HCT116 (cell line): ENCODE measurements at regions not wholly inside any gene's neighbourhood (a gene's known extent, or its start where the extent isn't known, plus 50 kb on each side); places are given as distances from the start of the nearest gene placed in this dataset.

Experiments used
- ATAC-seq: fragments of 200-7000 bp; cut with Tn5 transposase; 2 replicates; pipeline ENCODE4 v1.9.1; 2020; ENCODE audit warnings: mild to moderate bottlenecking, moderate library complexity
- BruUV-seq: library from RNA; stranded (reverse); fragments of 400-500 nt; replicated peaks from 2 replicates; lab custom pipeline; 2021; lab: Mats Ljungman, UMichigan
- CTCF ChIA-PET: fragments of 300-600 bp; sonication (Branson Sonifier 250); formaldehyde crosslinking; loops from one replicate; lab custom pipeline; 2021; ENCODE audit warnings: antibody characterized with exemption; lab: Charles Lee
- POLR2A ChIA-PET: fragments of 300-600, 350-600 bp; sonication (Branson Sonifier 250); formaldehyde crosslinking; loops from one replicate; lab custom pipeline; 2021; ENCODE audit warnings: antibody characterized with exemption; lab: Charles Lee
- RAD21 ChIA-PET, 2 experiments: fragments of 300-600 bp; sonication (Branson Sonifier 250); formaldehyde crosslinking; loops; one replicate each; lab custom pipeline; 2023; ENCODE audit warnings: low total read pairs in 2 of 2; ENCODE audit not compliant: uncharacterized antibody in 2 of 2, unreplicated experiment in 2 of 2, low non-redundant PET in 1 of 2; lab: Charles Lee
- DNase-seq: peaks from one replicate; pipeline ENCODE4 v3.0.0-alpha.2; 2010; ENCODE audit warnings: low read depth, low spot score
- H2AFZ ChIP-seq: fragments of 200-600 bp; shearing (Covaris generic), sonication (generic); 2 replicates; pipeline ENCODE4 v1.6.1; 2017; ENCODE audit warnings: low read depth, mixed run types, mixed read lengths, antibody characterized with exemption, low read length; ENCODE audit not compliant: poor library complexity, severe bottlenecking
- H3K27ac ChIP-seq: 2 replicates; pipeline ENCODE4 v1.5.1; 2012; ENCODE audit warnings: low read depth, low read length
- H3K27me3 ChIP-seq: fragments of 200-600 bp; sonication (generic); 2 replicates; pipeline ENCODE4 v1.6.1; 2016; ENCODE audit warnings: mixed run types, low read length, mixed read lengths; ENCODE audit not compliant: insufficient read depth
- H3K36me3 ChIP-seq, 2 experiments: fragments of 200-500 bp in 1 of 2; fragments of 200-600 bp in 1 of 2; sonication (Bioruptor generic) in 1 of 2; sonication (generic) in 1 of 2; 2 replicates each; pipeline versions ENCODE4 v1.5.1 to v1.6.1; 2014 to 2016; ENCODE audit warnings: low read length in 2 of 2, inconsistent platforms in 1 of 2, mixed read lengths in 1 of 2, mixed run types in 1 of 2; ENCODE audit not compliant: insufficient read depth in 2 of 2, control insufficient read depth in 1 of 2
- H3K4me1 ChIP-seq, 2 experiments: fragments of 200-600 bp in 1 of 2; sonication (generic) in 1 of 2; 2 replicates each; pipeline versions ENCODE4 v1.5.1 to v1.6.1; 2012 to 2017; ENCODE audit warnings: low read length in 2 of 2, inconsistent platforms in 1 of 2, mild to moderate bottlenecking in 1 of 2, mixed read lengths in 1 of 2, mixed run types in 1 of 2, moderate library complexity in 1 of 2; ENCODE audit not compliant: insufficient read depth in 2 of 2, control insufficient read depth in 1 of 2
- H3K4me2 ChIP-seq: fragments of 200-600 bp; sonication (generic); 2 replicates; pipeline ENCODE4 v1.6.1; 2017; ENCODE audit warnings: mixed run types, low read length, mixed read lengths
- H3K4me3 ChIP-seq, 2 experiments: fragments of 200-600 bp in 1 of 2; sonication (generic) in 1 of 2; replicated peaks in 1 of 2; 2 replicates each; pipeline ENCODE4 v1.5.1; 2011 to 2016; ENCODE audit warnings: low read length in 2 of 2, control low read depth in 1 of 2, low read depth in 1 of 2, mild to moderate bottlenecking in 1 of 2, mixed read lengths in 1 of 2, mixed run types in 1 of 2
- H3K79me2 ChIP-seq: fragments of 200-600 bp; sonication (generic); 2 replicates; pipeline ENCODE4 v1.6.1; 2017; ENCODE audit warnings: mild to moderate bottlenecking, mixed run types, low read length, moderate library complexity, mixed read lengths; ENCODE audit not compliant: insufficient read depth
- H3K9ac ChIP-seq: fragments of 200-600 bp; sonication (generic); 2 replicates; pipeline ENCODE4 v1.6.1; 2016; ENCODE audit warnings: low read length, mixed read lengths
- H3K9me2 ChIP-seq: fragments of 200-600 bp; sonication (generic), shearing (Covaris generic); 2 replicates; pipeline ENCODE4 v1.6.1; 2017; ENCODE audit warnings: mixed run types, mild to moderate bottlenecking, moderate library complexity; ENCODE audit not compliant: insufficient read depth
- H3K9me3 ChIP-seq, 2 experiments: fragments of 200-500 bp in 1 of 2; fragments of 200-600 bp in 1 of 2; sonication (Bioruptor generic) in 1 of 2; sonication (generic) in 1 of 2; 2 replicates each; pipeline ENCODE4 v1.6.1; 2014 to 2017; ENCODE audit warnings: low read length in 2 of 2, mixed read lengths in 2 of 2, inconsistent platforms in 1 of 2, low read depth in 1 of 2, mild to moderate bottlenecking in 1 of 2, mixed run types in 1 of 2, moderate library complexity in 1 of 2; ENCODE audit not compliant: control insufficient read depth in 1 of 2, insufficient read depth in 1 of 2
- H4K20me1 ChIP-seq: fragments of 200-600 bp; sonication (generic), shearing (Covaris generic); 2 replicates; pipeline ENCODE4 v1.6.1; 2017; ENCODE audit warnings: mixed run types, mild to moderate bottlenecking, moderate library complexity; ENCODE audit not compliant: insufficient read depth
- CEBPB ChIP-seq: IDR thresholded peaks from 2 replicates; pipeline ENCODE4 v1.6.1; 2012; ENCODE audit warnings: low read depth
- EGR1 ChIP-seq: IDR thresholded peaks from 2 replicates; pipeline ENCODE4 v1.6.1; 2012; ENCODE audit warnings: low read depth
- ELF1 ChIP-seq: IDR thresholded peaks from 2 replicates; pipeline ENCODE4 v1.6.1; 2012; ENCODE audit warnings: low read depth, borderline replicate concordance
- MAX ChIP-seq: IDR thresholded peaks from 2 replicates; pipeline ENCODE4 v1.6.1; 2012
- POLR2AphosphoS5 ChIP-seq: IDR thresholded peaks from 2 replicates; pipeline ENCODE4 v1.6.1; 2011; ENCODE audit warnings: mild to moderate bottlenecking, low read depth, low read length, moderate library complexity
- RAD21 ChIP-seq: IDR thresholded peaks from 2 replicates; pipeline ENCODE4 v1.6.1; 2012; ENCODE audit warnings: low read depth, mild to moderate bottlenecking
- SRF ChIP-seq: IDR thresholded peaks from 2 replicates; pipeline ENCODE4 v1.6.1; 2012; ENCODE audit warnings: low read depth
- TCF7L2 ChIP-seq: IDR thresholded peaks from 2 replicates; pipeline ENCODE4 v1.7.0; 2011; ENCODE audit warnings: borderline replicate concordance, inconsistent platforms; ENCODE audit not compliant: insufficient read depth, insufficient read length; ENCODE audit errors: extremely low read depth
- ZBTB33 ChIP-seq: IDR thresholded peaks from 2 replicates; pipeline ENCODE4 v1.6.1; 2011; ENCODE audit warnings: mild to moderate bottlenecking, low read length, moderate library complexity; ENCODE audit not compliant: insufficient replicate concordance; ENCODE audit errors: extremely low read depth
- intact Hi-C: fragments of 100-400 bp; cut with micrococcal nuclease; formaldehyde crosslinking; loops from 2 replicates; pipeline ENCODE4 v1.10.0; 2022

- POLR2A ChIA-PET: no interaction called here
- Histone ChIP-seq H3K27me3 (no peaks in the 10 kb centered on the region), H3K9me2 (no peaks in the 10 kb centered on the region), H4K20me1 (no peaks in the 10 kb centered on the region), H2AFZ (no peak overlapping the region), H3K9me3 (no peaks in the 10 kb centered on the region), H3K4me3 (no peak overlapping the region), H3K27ac (no peak overlapping the region), H3K4me1 (no peaks in the 10 kb centered on the region), H3K9ac (no peak overlapping the region), H3K36me3 (no peaks in the 10 kb centered on the region), H3K79me2 (no peaks in the 10 kb centered on the region), H3K4me2 (no peak overlapping the region)
- RAD21 ChIA-PET: no interaction called here
- intact Hi-C loops: loop anchor here (5.0 kb wide), 1 partner anchor 224 kb away; the partner anchor contains the start of gene TLE1
- DNase-seq: no peak
- CTCF ChIA-PET: no interaction called here
- ATAC-seq: no peak
- TF ChIP-seq TCF7L2: no peak
- no TSS peak for BruUV-seq
Measured at GRCh38 chr9:81462801-81463200, 226.5 kb downstream of the TLE1 start.

DNA sequence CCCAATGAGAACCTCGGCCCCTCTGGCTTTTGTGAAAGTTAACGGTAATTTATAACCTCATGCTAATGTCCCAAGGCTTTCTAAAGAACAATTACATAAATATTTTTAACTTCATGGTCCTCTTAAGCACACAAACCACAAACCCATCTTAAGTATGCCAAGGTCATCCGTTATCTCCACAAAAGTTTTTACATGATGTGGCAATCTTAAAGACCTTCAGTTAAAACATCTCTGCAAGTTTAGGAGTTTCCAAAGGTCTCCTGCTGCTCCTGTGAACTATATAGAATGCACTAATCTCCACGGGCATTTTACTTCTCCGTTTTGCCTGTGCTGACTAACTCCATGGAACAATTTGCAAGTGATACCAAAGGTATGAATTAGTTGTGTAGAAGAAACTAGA, 228.2 kb downstream of the TLE1 start:
- no peak overlapping the region for H3K9ac ChIP-seq
- ChIA-PET POLR2A (no interaction called here), RAD21 (no interaction called here), CTCF (no interaction called here)
- H3K4me3 ChIP-seq: no peak overlapping the region
- H4K20me1 ChIP-seq: no peaks in the 10 kb centered on the region
- H3K9me3 ChIP-seq: no peaks in the 10 kb centered on the region
- TF ChIP-seq MAX: no peak
- no peak for TF ChIP-seq ELF1
- TF ChIP-seq POLR2AphosphoS5: no peak
- no peak for TF ChIP-seq SRF
- no peak for TF ChIP-seq CEBPB
- no peak for TF ChIP-seq ZBTB33
- TF ChIP-seq EGR1: no peak
- no peak for TF ChIP-seq RAD21
- TF ChIP-seq TCF7L2: no peak
- H3K27ac ChIP-seq: no peak overlapping the region
- no TSS peak for BruUV-seq
- H3K36me3 ChIP-seq: no peaks in the 10 kb centered on the region
- no peaks in the 10 kb centered on the region for H3K79me2 ChIP-seq
- no peaks in the 10 kb centered on the region for H3K27me3 ChIP-seq
- H3K9me2 ChIP-seq: no peaks in the 10 kb centered on the region
- no peak overlapping the region for H2AFZ ChIP-seq
- H3K4me1 ChIP-seq: no peaks in the 10 kb centered on the region
- no peak for DNase-seq
- no peak for ATAC-seq
- no peak overlapping the region for H3K4me2 ChIP-seq
- intact Hi-C loops: loop anchor here (5.0 kb wide), 1 partner anchor 226 kb away; the partner anchor contains the start of gene TLE1
